ENCODE measurements at regions not wholly inside any gene's neighbourhood (a gene's known extent, or its start where the extent isn't known, plus 50 kb on each side); places are given as distances from the start of the nearest gene placed in this dataset.

DNA sequence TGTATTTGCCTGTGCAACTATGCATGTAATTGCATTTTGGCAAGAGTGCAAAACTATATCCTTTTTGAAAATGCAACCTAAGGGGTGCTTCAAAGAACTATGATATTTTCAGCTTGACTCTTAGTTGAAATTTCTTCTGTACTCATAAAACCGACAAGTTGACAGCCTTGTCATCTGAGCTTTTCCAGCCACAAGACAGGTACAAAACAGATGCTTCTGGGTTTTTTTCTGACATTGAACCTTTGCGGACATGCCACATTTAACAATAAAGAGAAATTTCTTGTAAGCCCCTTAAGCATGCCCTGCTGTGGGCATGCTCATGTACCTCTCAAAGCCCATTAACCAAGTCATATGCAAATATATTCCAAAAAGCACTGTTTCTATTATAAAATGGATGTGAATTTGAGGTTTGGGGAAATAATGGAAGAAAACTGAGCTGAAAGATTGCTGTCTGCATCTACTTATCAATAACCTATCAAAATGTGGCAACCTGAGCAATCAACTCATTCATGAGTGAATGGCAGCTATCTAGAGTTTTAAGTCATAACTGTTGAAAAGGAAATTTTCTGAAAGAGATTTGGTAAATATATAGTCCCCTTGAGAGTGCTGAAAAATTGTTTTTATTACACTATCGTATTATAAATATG, 1117.0 kb upstream of the LRRTM3 start:
- no peaks in the 10 kb centered on the region for H3K4me1 Mint-ChIP-seq
- H3K27me3 Mint-ChIP-seq, result no peaks in the 10 kb centered on the region
- ATAC-seq (ENCODE audit: low read depth in 2 of 2) (no peak), DNase-seq (no peak)
- H3K4me3 ChIP-seq (ENCODE audit: low read depth, low read length), result no peak overlapping the region
- peaks cover 1 to 6% (median 5%) of the 10 kb centered on the region in 7 donors for H3K9me3 Mint-ChIP-seq
- H3K9me3 ChIP-seq (ENCODE audit: control insufficient read depth in 2 of 2, low read length in 2 of 2), result peaks cover 0 to 2% of the 10 kb centered on the region in 2 experiments
- H3K27ac ChIP-seq (ENCODE audit: insufficient read depth, low read length, poor library complexity, severe bottlenecking), result no peak overlapping the region
- no peaks in the 10 kb centered on the region for H3K27me3 ChIP-seq (ENCODE audit: control insufficient read depth, insufficient read depth, low read length)
- H3K27ac Mint-ChIP-seq, result no peak overlapping the region
- H3K36me3 ChIP-seq (ENCODE audit: control insufficient read depth, insufficient read depth, low read length), result no peaks in the 10 kb centered on the region
- H3K4me3 Mint-ChIP-seq, result no peak overlapping the region
- H3K36me3 Mint-ChIP-seq, result no peaks in the 10 kb centered on the region
- H3K4me1 ChIP-seq (ENCODE audit: control insufficient read depth, insufficient read depth, low read length, poor library complexity, severe bottlenecking), result no peaks in the 10 kb centered on the region

GRCh38 chr10:65811931-65812525, 1113.8 kb upstream of the LRRTM3 start:
- no peak for ATAC-seq (ENCODE audit: low read depth in 2 of 2)
- Mint-ChIP-seq H3K4me1 (no peaks in the 10 kb centered on the region), H3K36me3 (no peaks in the 10 kb centered on the region), H3K4me3 (no peak overlapping the region), H3K27me3 (no peaks in the 10 kb centered on the region), H3K9me3 (peaks cover 0 to 10% (median 4%) of the 10 kb centered on the region in 7 donors), H3K27ac (no peak overlapping the region)
- no peaks in the 10 kb centered on the region for H3K36me3 ChIP-seq (ENCODE audit: control insufficient read depth, insufficient read depth, low read length)
- peaks cover 0 to 2% of the 10 kb centered on the region in 2 experiments for H3K9me3 ChIP-seq (ENCODE audit: control insufficient read depth in 2 of 2, low read length in 2 of 2)
- H3K4me1 ChIP-seq (ENCODE audit: control insufficient read depth, insufficient read depth, low read length, poor library complexity, severe bottlenecking), result no peaks in the 10 kb centered on the region
- H3K27me3 ChIP-seq (ENCODE audit: control insufficient read depth, insufficient read depth, low read length), result no peaks in the 10 kb centered on the region
- no peak overlapping the region for H3K4me3 ChIP-seq (ENCODE audit: low read depth, low read length)
- H3K27ac ChIP-seq (ENCODE audit: insufficient read depth, low read length, poor library complexity, severe bottlenecking), result no peak overlapping the region
- DNase-seq, result no peak

DNA sequence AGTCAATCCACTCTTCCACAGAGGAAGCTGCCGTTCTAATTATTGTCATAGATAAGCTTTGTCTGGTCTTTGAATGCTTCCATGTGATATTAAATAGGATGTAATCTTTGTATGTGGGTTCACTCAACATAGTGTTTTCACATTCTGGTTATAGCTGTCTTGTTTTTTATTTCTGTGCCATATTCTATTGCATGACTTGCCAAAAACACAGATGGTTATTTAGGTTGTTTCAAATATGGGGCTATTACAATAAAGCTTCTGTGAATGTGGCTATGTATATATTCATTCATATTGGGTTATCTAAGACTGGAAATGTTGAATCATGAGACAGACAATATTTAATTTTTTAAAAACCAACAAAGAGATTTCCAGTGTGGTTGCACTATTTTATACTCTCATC, 1109.3 kb upstream of the LRRTM3 start:
- Mint-ChIP-seq H3K4me3 (no peak overlapping the region), H3K9me3 (peaks cover 0 to 4% (median 1%) of the 10 kb centered on the region in 7 donors), H3K27ac (no peak overlapping the region), H3K4me1 (no peaks in the 10 kb centered on the region), H3K36me3 (no peaks in the 10 kb centered on the region), H3K27me3 (no peaks in the 10 kb centered on the region)
- Histone ChIP-seq H3K27me3 (ENCODE audit: control insufficient read depth, insufficient read depth, low read length) (no peaks in the 10 kb centered on the region), H3K4me1 (ENCODE audit: control insufficient read depth, insufficient read depth, low read length, poor library complexity, severe bottlenecking) (no peaks in the 10 kb centered on the region), H3K4me3 (ENCODE audit: low read depth, low read length) (no peak overlapping the region), H3K9me3 (ENCODE audit: control insufficient read depth in 2 of 2, low read length in 2 of 2) (no peaks in the 10 kb centered on the region), H3K36me3 (ENCODE audit: control insufficient read depth, insufficient read depth, low read length) (no peaks in the 10 kb centered on the region), H3K27ac (ENCODE audit: insufficient read depth, low read length, poor library complexity, severe bottlenecking) (no peak overlapping the region)
- DNase-seq (no peak), ATAC-seq (ENCODE audit: low read depth in 2 of 2) (no peak)

GRCh38 chr10:65818990-65819389, 1106.8 kb upstream of the LRRTM3 start:
- Mint-ChIP-seq H3K36me3 (no peaks in the 10 kb centered on the region), H3K4me1 (no peaks in the 10 kb centered on the region), H3K4me3 (no peak overlapping the region), H3K9me3 (peaks cover 0 to 7% (median 4%) of the 10 kb centered on the region in 7 donors), H3K27ac (no peak overlapping the region), H3K27me3 (no peaks in the 10 kb centered on the region)
- ATAC-seq (ENCODE audit: low read depth in 2 of 2) (no peak), DNase-seq (no peak)
- Histone ChIP-seq H3K4me1 (ENCODE audit: control insufficient read depth, insufficient read depth, low read length, poor library complexity, severe bottlenecking) (no peaks in the 10 kb centered on the region), H3K4me3 (ENCODE audit: low read depth, low read length) (no peak overlapping the region), H3K9me3 (ENCODE audit: control insufficient read depth in 2 of 2, low read length in 2 of 2) (no peaks in the 10 kb centered on the region), H3K27ac (ENCODE audit: insufficient read depth, low read length, poor library complexity, severe bottlenecking) (no peak overlapping the region), H3K36me3 (ENCODE audit: control insufficient read depth, insufficient read depth, low read length) (no peaks in the 10 kb centered on the region), H3K27me3 (ENCODE audit: control insufficient read depth, insufficient read depth, low read length) (no peaks in the 10 kb centered on the region)

DNA sequence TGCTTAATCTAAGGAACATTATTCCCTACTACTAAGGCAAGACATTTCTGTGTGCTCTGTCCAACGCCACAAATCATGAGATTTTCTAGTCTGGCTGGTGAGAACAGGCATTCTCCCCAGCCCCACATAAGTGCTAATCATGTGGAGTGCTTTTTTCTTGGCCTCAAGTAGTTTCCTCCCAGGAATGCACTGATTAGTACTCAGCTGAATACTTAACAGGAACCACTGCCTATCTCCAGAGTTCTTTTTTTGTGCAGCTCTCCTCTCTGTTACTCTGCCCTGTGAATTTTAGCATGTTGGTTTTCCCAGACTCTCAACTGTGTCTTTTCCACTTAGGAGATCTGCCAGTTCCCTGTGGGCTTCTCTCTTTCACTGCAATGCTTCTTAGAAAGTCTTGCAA, 1098.5 kb upstream of the LRRTM3 start:
- Mint-ChIP-seq H3K27me3 (no peaks in the 10 kb centered on the region), H3K27ac (peak overlapping the region in 1 of 3 donors; percentile 15), H3K4me1 (no peaks in the 10 kb centered on the region), H3K4me3 (no peak overlapping the region), H3K36me3 (no peaks in the 10 kb centered on the region), H3K9me3 (peaks cover 0 to 15% (median 5%) of the 10 kb centered on the region in 7 donors)
- Histone ChIP-seq H3K27me3 (ENCODE audit: control insufficient read depth, insufficient read depth, low read length) (no peaks in the 10 kb centered on the region), H3K4me3 (ENCODE audit: low read depth, low read length) (no peak overlapping the region), H3K9me3 (ENCODE audit: control insufficient read depth in 2 of 2, low read length in 2 of 2) (no peaks in the 10 kb centered on the region), H3K4me1 (ENCODE audit: control insufficient read depth, insufficient read depth, low read length, poor library complexity, severe bottlenecking) (no peaks in the 10 kb centered on the region), H3K36me3 (ENCODE audit: control insufficient read depth, insufficient read depth, low read length) (no peaks in the 10 kb centered on the region), H3K27ac (ENCODE audit: insufficient read depth, low read length, poor library complexity, severe bottlenecking) (no peak overlapping the region)
- DNase-seq, result no peak
- ATAC-seq (ENCODE audit: low read depth in 2 of 2), result no peak

- no peak for DNase-seq
- no peaks in the 10 kb centered on the region for H3K27me3 ChIP-seq (ENCODE audit: control insufficient read depth, insufficient read depth, low read length)
- no peak for ATAC-seq (ENCODE audit: low read depth in 2 of 2)
- Mint-ChIP-seq H3K9me3 (peaks cover 0 to 6% (median 4%) of the 10 kb centered on the region in 7 donors), H3K4me1 (no peaks in the 10 kb centered on the region), H3K36me3 (no peaks in the 10 kb centered on the region), H3K4me3 (no peak overlapping the region), H3K27ac (no peak overlapping the region), H3K27me3 (no peaks in the 10 kb centered on the region)
- H3K36me3 ChIP-seq (ENCODE audit: control insufficient read depth, insufficient read depth, low read length), result no peaks in the 10 kb centered on the region
- peaks cover 0 to 2% of the 10 kb centered on the region in 2 experiments for H3K9me3 ChIP-seq (ENCODE audit: control insufficient read depth in 2 of 2, low read length in 2 of 2)
- no peaks in the 10 kb centered on the region for H3K4me1 ChIP-seq (ENCODE audit: control insufficient read depth, insufficient read depth, low read length, poor library complexity, severe bottlenecking)
- H3K27ac ChIP-seq (ENCODE audit: insufficient read depth, low read length, poor library complexity, severe bottlenecking), result no peak overlapping the region
- no peak overlapping the region for H3K4me3 ChIP-seq (ENCODE audit: low read depth, low read length)
Observed at GRCh38 chr10:65838811-65839210, 1087.0 kb upstream of the LRRTM3 start.

DNA sequence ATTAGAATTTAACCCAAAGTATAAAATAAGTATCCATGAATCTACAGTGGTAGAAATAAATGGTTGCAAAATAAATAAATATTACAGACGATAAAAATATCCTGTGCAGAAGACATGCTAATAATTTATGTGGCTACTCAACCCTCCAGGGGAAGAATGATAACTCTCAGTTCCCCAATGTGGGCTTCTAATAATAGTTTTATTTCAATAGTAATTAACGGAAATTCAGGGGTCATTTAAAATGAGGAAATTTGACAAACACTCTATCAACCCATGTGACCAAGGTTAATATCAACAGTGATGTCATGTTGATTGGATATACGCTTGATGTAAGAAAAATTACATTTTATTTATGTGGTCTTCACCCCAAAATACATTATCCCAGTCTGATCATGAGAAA, 1082.6 kb upstream of the LRRTM3 start:
- H3K36me3 ChIP-seq (ENCODE audit: control insufficient read depth, insufficient read depth, low read length), result no peaks in the 10 kb centered on the region
- H3K4me3 Mint-ChIP-seq, result no peak overlapping the region
- H3K36me3 Mint-ChIP-seq, result no peaks in the 10 kb centered on the region
- H3K9me3 ChIP-seq (ENCODE audit: control insufficient read depth in 2 of 2, low read length in 2 of 2), result peaks cover 0 to 2% of the 10 kb centered on the region in 2 experiments
- no peak for ATAC-seq (ENCODE audit: low read depth in 2 of 2)
- H3K4me3 ChIP-seq (ENCODE audit: low read depth, low read length), result no peak overlapping the region
- DNase-seq, result no peak
- H3K27me3 ChIP-seq (ENCODE audit: control insufficient read depth, insufficient read depth, low read length), result no peaks in the 10 kb centered on the region
- no peak overlapping the region for H3K27ac ChIP-seq (ENCODE audit: insufficient read depth, low read length, poor library complexity, severe bottlenecking)
- H3K27ac Mint-ChIP-seq, result no peak overlapping the region
- no peaks in the 10 kb centered on the region for H3K4me1 Mint-ChIP-seq
- no peaks in the 10 kb centered on the region for H3K27me3 Mint-ChIP-seq
- H3K9me3 Mint-ChIP-seq, result peaks cover 0 to 10% (median 5%) of the 10 kb centered on the region in 7 donors
- no peaks in the 10 kb centered on the region for H3K4me1 ChIP-seq (ENCODE audit: control insufficient read depth, insufficient read depth, low read length, poor library complexity, severe bottlenecking)

DNA sequence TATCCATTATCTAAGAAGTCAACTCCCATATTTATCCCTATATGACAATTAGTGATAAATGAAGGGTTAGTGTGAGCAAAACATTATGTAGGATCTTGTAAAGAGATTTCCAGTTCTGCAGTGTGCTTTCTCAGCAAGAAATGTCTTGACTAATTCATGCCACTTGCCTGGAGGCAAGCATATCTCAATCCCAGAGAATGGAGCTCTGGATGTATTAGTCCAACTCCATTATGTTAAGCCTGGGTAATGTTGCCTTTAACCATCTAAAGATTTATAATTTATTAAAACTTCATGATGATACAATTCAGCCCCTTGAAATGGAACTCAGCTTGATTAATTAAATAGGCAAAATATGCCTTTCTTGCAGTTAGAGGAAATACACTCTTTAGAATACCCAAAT, 1079.9 kb upstream of the LRRTM3 start:
- no peak for ATAC-seq (ENCODE audit: low read depth in 2 of 2)
- Mint-ChIP-seq H3K36me3 (no peaks in the 10 kb centered on the region), H3K27ac (no peak overlapping the region), H3K4me1 (no peaks in the 10 kb centered on the region), H3K4me3 (no peak overlapping the region), H3K27me3 (no peaks in the 10 kb centered on the region), H3K9me3 (peaks cover 4 to 10% (median 7%) of the 10 kb centered on the region in 7 donors)
- no peak overlapping the region for H3K4me3 ChIP-seq (ENCODE audit: low read depth, low read length)
- no peaks in the 10 kb centered on the region for H3K4me1 ChIP-seq (ENCODE audit: control insufficient read depth, insufficient read depth, low read length, poor library complexity, severe bottlenecking)
- no peaks in the 10 kb centered on the region for H3K9me3 ChIP-seq (ENCODE audit: control insufficient read depth in 2 of 2, low read length in 2 of 2)
- H3K27ac ChIP-seq (ENCODE audit: insufficient read depth, low read length, poor library complexity, severe bottlenecking), result no peak overlapping the region
- no peak for DNase-seq
- H3K36me3 ChIP-seq (ENCODE audit: control insufficient read depth, insufficient read depth, low read length), result no peaks in the 10 kb centered on the region
- H3K27me3 ChIP-seq (ENCODE audit: control insufficient read depth, insufficient read depth, low read length), result no peaks in the 10 kb centered on the region
